GM23338 (cell line): ENCODE measurements at regions not wholly inside any gene's neighbourhood (a gene's known extent, or its start where the extent isn't known, plus 50 kb on each side); places are given as distances from the start of the nearest gene placed in this dataset.

Experiments used
- ATAC-seq: fragments of 200-7000 bp; cut with Tn5 transposase; 3 replicates; pipeline ENCODE4 v1.9.1; 2020
- DNase-seq: peaks from one replicate; pipeline ENCODE4 v3.0.0-alpha.2; 2015; ENCODE audit warnings: low spot score
- H2AFZ ChIP-seq: fragments of 200-600 bp; sonication (generic); 2 replicates; pipeline ENCODE4 v1.8.0; 2016; ENCODE audit warnings: antibody characterized with exemption, mild to moderate bottlenecking, moderate library complexity
- H3F3A ChIP-seq: fragments of 200-600 bp; sonication (generic); replicated peaks from 2 replicates; pipeline ENCODE4 v1.8.0; 2017; ENCODE audit warnings: antibody characterized with exemption, mixed run types, low read depth
- H3K27ac ChIP-seq: fragments of 200-600 bp; sonication (generic); 2 replicates; pipeline ENCODE4 v1.6.1; 2016; ENCODE audit warnings: low read depth
- H3K27me3 ChIP-seq: fragments of 200-600 bp; sonication (generic); 2 replicates; pipeline ENCODE4 v1.8.0; 2016; ENCODE audit warnings: mild to moderate bottlenecking, mixed run types, moderate library complexity; ENCODE audit not compliant: insufficient read depth
- H3K36me3 ChIP-seq: fragments of 200-600 bp; sonication (generic); 2 replicates; pipeline ENCODE4 v1.8.0; 2016; ENCODE audit warnings: mild to moderate bottlenecking; ENCODE audit not compliant: insufficient read depth
- H3K4me1 ChIP-seq: fragments of 200-600 bp; sonication (generic); 2 replicates; pipeline ENCODE4 v1.8.0; 2016; ENCODE audit warnings: mild to moderate bottlenecking, moderate library complexity; ENCODE audit not compliant: insufficient read depth
- H3K4me2 ChIP-seq: fragments of 200-600 bp; sonication (generic); 2 replicates; pipeline ENCODE4 v1.7.1; 2017; ENCODE audit warnings: mixed run types
- H3K4me3 ChIP-seq: fragments of 200-600 bp; sonication (generic); 2 replicates; pipeline ENCODE4 v1.6.1; 2016; ENCODE audit warnings: mixed run types
- H3K79me2 ChIP-seq: fragments of 200-600 bp; sonication (generic); replicated peaks from 2 replicates; pipeline ENCODE4 v1.8.0; 2017; ENCODE audit warnings: mild to moderate bottlenecking; ENCODE audit not compliant: insufficient read depth
- H3K9me2 ChIP-seq: fragments of 200-600 bp; sonication (generic); 2 replicates; pipeline ENCODE4 v1.8.0; 2017; ENCODE audit not compliant: insufficient read depth
- H4K20me1 ChIP-seq: fragments of 200-600 bp; sonication (generic); replicated peaks from 2 replicates; pipeline ENCODE4 v1.8.0; 2017; ENCODE audit warnings: mild to moderate bottlenecking; ENCODE audit not compliant: insufficient read depth
- H3K27ac Mint-ChIP-seq: 2 replicates; pipeline ENCODE4 v1.8.0; 2020; ENCODE audit warnings: inconsistent platforms, mild to moderate bottlenecking, moderate library complexity, mixed read lengths
- H3K27me3 Mint-ChIP-seq: 3 replicates; pipeline ENCODE4 v1.8.0; 2022; ENCODE audit warnings: low read depth, mild to moderate bottlenecking, moderate library complexity, mixed read lengths, inconsistent platforms; ENCODE audit not compliant: insufficient read depth, poor library complexity
- H3K36me3 Mint-ChIP-seq: 3 replicates; pipeline ENCODE4 v1.8.0; 2021; ENCODE audit warnings: low read depth, mild to moderate bottlenecking, inconsistent platforms, moderate library complexity, mixed read lengths
- H3K4me1 Mint-ChIP-seq: 3 replicates; pipeline ENCODE4 v1.8.0; 2020; ENCODE audit warnings: mild to moderate bottlenecking, inconsistent platforms, mixed read lengths
- H3K4me3 Mint-ChIP-seq: 3 replicates; pipeline ENCODE4 v1.8.0; 2021; ENCODE audit warnings: moderate library complexity, mild to moderate bottlenecking, inconsistent platforms, mixed read lengths
- H3K9me3 Mint-ChIP-seq: 3 replicates; pipeline ENCODE4 v1.8.0; 2020; ENCODE audit warnings: moderate library complexity, mild to moderate bottlenecking, inconsistent platforms, mixed read lengths
- CREB1 ChIP-seq: fragments of 250-450 bp; sonication (Bioruptor Pico); IDR thresholded peaks from 2 replicates; pipeline ENCODE4 v1.5.0; 2020; ENCODE audit warnings: low read depth, mild to moderate bottlenecking, moderate library complexity
- CTCF ChIP-seq, 2 experiments: fragments of 200-600 bp in 1 of 2; sonication (generic) in 1 of 2; conservative IDR thresholded peaks; 2 replicates each; pipeline versions ENCODE4 v1.5.1 to v1.6.1; 2016 to 2017; ENCODE audit warnings: antibody characterized with exemption in 2 of 2, low read depth in 2 of 2, mild to moderate bottlenecking in 2 of 2, moderate library complexity in 1 of 2
- ETS1 ChIP-seq: IDR thresholded peaks from 2 replicates; pipeline ENCODE4 v1.6.1; 2016; ENCODE audit warnings: antibody characterized with exemption
- EZH2 ChIP-seq: fragments of 200-600 bp; sonication (generic); IDR thresholded peaks from one replicate; pipeline ENCODE4 v1.8.0; 2017; ENCODE audit warnings: antibody characterized with exemption, mild to moderate bottlenecking, low read depth; ENCODE audit not compliant: unreplicated experiment
- EZH2phosphoT487 ChIP-seq: fragments of 200-600 bp; sonication (generic); IDR thresholded peaks from one replicate; pipeline ENCODE4 v1.8.1; 2018; ENCODE audit warnings: antibody characterized with exemption; ENCODE audit not compliant: unreplicated experiment
- JUNB ChIP-seq: IDR thresholded peaks from one replicate; pipeline ENCODE4 v1.6.1; 2016; ENCODE audit warnings: antibody characterized with exemption; ENCODE audit not compliant: unreplicated experiment
- NANOG ChIP-seq: IDR thresholded peaks from 2 replicates; pipeline ENCODE4 v1.6.1; 2016; ENCODE audit warnings: antibody characterized with exemption, borderline replicate concordance
- POLR2AphosphoS5 ChIP-seq: IDR thresholded peaks from 2 replicates; pipeline ENCODE4 v1.6.1; 2016; ENCODE audit warnings: antibody characterized with exemption, low read depth
- REST ChIP-seq: IDR thresholded peaks from one replicate; pipeline ENCODE4 v1.6.1; 2018; ENCODE audit warnings: antibody characterized with exemption; ENCODE audit not compliant: unreplicated experiment
- STAT1 ChIP-seq: IDR thresholded peaks from one replicate; pipeline ENCODE4 v1.6.1; 2016; ENCODE audit warnings: antibody characterized with exemption; ENCODE audit not compliant: unreplicated experiment
- ZNF114 ChIP-seq: fragments of 250-450 bp; sonication (Bioruptor Pico); IDR thresholded peaks from 2 replicates; pipeline ENCODE4 v1.5.0; 2020; ENCODE audit warnings: mild to moderate bottlenecking, moderate library complexity
- ZNF331 ChIP-seq: fragments of 250-450 bp; sonication (Bioruptor Pico); IDR thresholded peaks from 2 replicates; pipeline ENCODE4 v1.5.0; 2020; ENCODE audit warnings: low read depth, mild to moderate bottlenecking, moderate library complexity
- ZNF462 ChIP-seq: fragments of 250-450 bp; sonication (Bioruptor Pico); IDR thresholded peaks from 2 replicates; pipeline ENCODE4 v1.5.0; 2020; ENCODE audit warnings: mild to moderate bottlenecking, moderate library complexity

- no peaks in the 10 kb centered on the region for H3K79me2 ChIP-seq
- peaks cover 33% of the 10 kb centered on the region for H3K4me1 Mint-ChIP-seq
- TF ChIP-seq NANOG (no peak), CTCF (conservative IDR thresholded peaks at IDR 0.05; ENCODE audit: low read depth in 2 of 2) (no peak), EZH2 (no peak), STAT1 (no peak), CREB1 (CRISPR knock-in tag) (no peak), JUNB (no peak), ZNF114 (CRISPR knock-in tag) (no peak), ZNF462 (CRISPR knock-in tag) (no peak), EZH2phosphoT487 (no peak), POLR2AphosphoS5 (no peak), ZNF331 (CRISPR knock-in tag) (no peak), ETS1 (no peak), REST (no peak)
Measured at GRCh38 chr19:28497137-28497536, 715.8 kb downstream of the UQCRFS1 start.

More at GRCh38 chr19:28497137-28497536, 715.8 kb downstream of the UQCRFS1 start:
- Histone ChIP-seq H3K36me3 (no peaks in the 10 kb centered on the region), H3K27me3 (no peaks in the 10 kb centered on the region), H3K4me2 (no peak overlapping the region), H2AFZ (no peak overlapping the region), H4K20me1 (no peaks in the 10 kb centered on the region), H3K9me2 (no peaks in the 10 kb centered on the region), H3K4me3 (no peak overlapping the region), H3K27ac (no peak overlapping the region), H3K4me1 (peaks cover 23% of the 10 kb centered on the region), H3F3A (no peaks in the 10 kb centered on the region)
- Mint-ChIP-seq H3K4me3 (no peak overlapping the region), H3K36me3 (no peaks in the 10 kb centered on the region; the same call in 2 of the 3 replicates), H3K27me3 (peaks cover 7% of the 10 kb centered on the region), H3K27ac (no peak overlapping the region), H3K9me3 (no peaks in the 10 kb centered on the region)
- ATAC-seq (no peak), DNase-seq (no peak)
